Neural cell (in vitro differentiated cells): ENCODE measurements at regions not wholly inside any gene's neighbourhood (a gene's known extent, or its start where the extent isn't known, plus 50 kb on each side); places are given as distances from the start of the nearest gene placed in this dataset.
A peak's percentile ranks its signal among the peaks of the same experiment; 100 is the strongest.
"Not testable (repeated sequence)": the region's sequence is repeated elsewhere in the genome, so short reads cannot be mapped to it uniquely, and the experiment has no call there.

Source experiments
- H2AFZ ChIP-seq: fragments of 200-600, 300-800 bp; sonication (generic), shearing (Covaris generic); 2 replicates; pipeline ENCODE4 v1.6.0; 2014; ENCODE audit warnings: low read depth, mild to moderate bottlenecking, antibody characterized with exemption, low read length, moderate library complexity
- H3F3A ChIP-seq: fragments of 200-600 bp; shearing (Covaris generic); 2 replicates; pipeline ENCODE4 v1.6.1; 2016; ENCODE audit warnings: mild to moderate bottlenecking, moderate library complexity, mixed read lengths, antibody characterized with exemption, low read length; ENCODE audit not compliant: insufficient read depth, poor library complexity, severe bottlenecking
- H3K27ac ChIP-seq: fragments of 200-600, 300-800 bp; sonication (generic), shearing (Covaris generic); 2 replicates; pipeline ENCODE4 v1.5.1; 2014; ENCODE audit warnings: mild to moderate bottlenecking, low read length, moderate library complexity
- H3K27me3 ChIP-seq: fragments of 300-800, 200-600 bp; sonication (generic), shearing (Covaris generic); 2 replicates; pipeline ENCODE4 v1.6.0; 2014; ENCODE audit warnings: mild to moderate bottlenecking, low read depth, low read length, moderate library complexity; ENCODE audit not compliant: insufficient read depth
- H3K36me3 ChIP-seq: fragments of 300-800, 200-600 bp; sonication (generic), shearing (Covaris generic); 2 replicates; pipeline ENCODE4 v1.5.1; 2014; ENCODE audit warnings: mild to moderate bottlenecking, antibody characterized with exemption, low read length, moderate library complexity; ENCODE audit not compliant: insufficient read depth
- H3K4me2 ChIP-seq: fragments of 300-800, 200-600 bp; sonication (generic), shearing (Covaris generic); 2 replicates; pipeline ENCODE4 v1.6.0; 2014; ENCODE audit warnings: mild to moderate bottlenecking, low read length
- H3K4me3 ChIP-seq: fragments of 300-800, 200-600 bp; sonication (generic), shearing (Covaris generic); 2 replicates; pipeline ENCODE4 v1.5.1; 2014; ENCODE audit warnings: mild to moderate bottlenecking, low read length, moderate library complexity
- H3K79me2 ChIP-seq: fragments of 200-600 bp; shearing (Covaris generic); replicated peaks from 2 replicates; pipeline ENCODE4 v1.6.0; 2014; ENCODE audit warnings: mild to moderate bottlenecking, low read length, moderate library complexity; ENCODE audit not compliant: insufficient read depth
- H3K9ac ChIP-seq: fragments of 300-800, 200-600 bp; sonication (generic), shearing (Covaris generic); 2 replicates; pipeline ENCODE4 v1.6.1; 2016; ENCODE audit warnings: mild to moderate bottlenecking, low read length, mixed read lengths
- H3K9me2 ChIP-seq: fragments of 200-600 bp; shearing (Covaris generic); 2 replicates; pipeline ENCODE4 v1.6.1; 2016; ENCODE audit warnings: mild to moderate bottlenecking, low read length, mixed read lengths; ENCODE audit not compliant: insufficient read depth
- H3K9me3 ChIP-seq: fragments of 200-600, 300-800 bp; sonication (generic), shearing (Covaris generic); 2 replicates; pipeline ENCODE4 v1.6.1; 2016; ENCODE audit warnings: mild to moderate bottlenecking, mixed run types, low read length, moderate library complexity, mixed read lengths
- H4K20me1 ChIP-seq: fragments of 200-600 bp; shearing (Covaris generic); 2 replicates; pipeline ENCODE4 v1.6.1; 2016; ENCODE audit warnings: mild to moderate bottlenecking, mixed run types; ENCODE audit not compliant: insufficient read depth
- CTCF ChIP-seq: fragments of 450-650 bp; IDR thresholded peaks from 2 replicates; pipeline ENCODE4 v1.5.1; 2014; ENCODE audit warnings: antibody characterized with exemption, mild to moderate bottlenecking, moderate library complexity; ENCODE audit not compliant: poor library complexity, severe bottlenecking
- EP300 ChIP-seq: fragments of 450-650 bp; conservative IDR thresholded peaks from 2 replicates; pipeline ENCODE4 v1.6.1; 2014; ENCODE audit warnings: antibody characterized with exemption, mild to moderate bottlenecking, moderate library complexity; ENCODE audit not compliant: poor library complexity, severe bottlenecking
- EZH2 ChIP-seq: fragments of 200-600, 300-800 bp; shearing (Covaris generic), sonication (generic); IDR thresholded peaks from 2 replicates; pipeline ENCODE4 v1.6.1; 2014; ENCODE audit warnings: antibody characterized with exemption, low read length, borderline replicate concordance, mild to moderate bottlenecking; ENCODE audit not compliant: insufficient read depth, poor library complexity, severe bottlenecking
- MXI1 ChIP-seq: fragments of 450-650 bp; conservative IDR thresholded peaks from 2 replicates; pipeline ENCODE4 v1.6.1; 2014; ENCODE audit warnings: antibody characterized with exemption, mild to moderate bottlenecking; ENCODE audit not compliant: poor library complexity, severe bottlenecking
- POLR2AphosphoS5 ChIP-seq: IDR thresholded peaks from 2 replicates; pipeline ENCODE4 v1.6.1; 2012
- RAD21 ChIP-seq: fragments of 450-650 bp; conservative IDR thresholded peaks from 2 replicates; pipeline ENCODE4 v1.6.1; 2014; ENCODE audit warnings: antibody characterized with exemption, mild to moderate bottlenecking, moderate library complexity
- REST ChIP-seq: IDR thresholded peaks from 2 replicates; pipeline ENCODE4 v1.6.1; 2012; ENCODE audit warnings: borderline replicate concordance
- SMC3 ChIP-seq: fragments of 450-650 bp; conservative IDR thresholded peaks from 2 replicates; pipeline ENCODE4 v1.6.1; 2014; ENCODE audit warnings: antibody characterized with exemption, mild to moderate bottlenecking, moderate library complexity; ENCODE audit not compliant: poor library complexity
- TAF1 ChIP-seq: IDR thresholded peaks from 2 replicates; pipeline ENCODE4 v1.6.1; 2012; ENCODE audit warnings: low read depth

- Histone ChIP-seq H3K4me2 (peak overlapping the region; percentile 72), H4K20me1 (no peaks in the 10 kb centered on the region), H3K9ac (peak overlapping the region; percentile 88), H3K36me3 (no peaks in the 10 kb centered on the region), H3K27me3 (no peaks in the 10 kb centered on the region), H3K27ac (peak overlapping the region; percentile 65), H3F3A (no peaks in the 10 kb centered on the region), H3K9me2 (no peaks in the 10 kb centered on the region), H3K4me3 (peak overlapping the region; percentile 72), H3K9me3 (no peaks in the 10 kb centered on the region), H2AFZ (peak overlapping the region; percentile 90), H3K79me2 (no peaks in the 10 kb centered on the region)
- TF ChIP-seq REST = no peak
- no peak for TF ChIP-seq RAD21
- no peak for TF ChIP-seq CTCF
- TF ChIP-seq EZH2 = no peak
- TF ChIP-seq MXI1 = no peak
- TF ChIP-seq POLR2AphosphoS5 = no peak
- no peak for TF ChIP-seq TAF1
- TF ChIP-seq SMC3 = no peak
- TF ChIP-seq EP300 = no peak
These were observed 102.8 kb upstream of the ZNF438 start for GRCh38 chr10:31134311-31134952.

GRCh38 chr10:31135171-31135570, 103.5 kb upstream of the ZNF438 start:
- Histone ChIP-seq H3K36me3 (no peaks in the 10 kb centered on the region), H3K79me2 (no peaks in the 10 kb centered on the region), H3K9me3 (no peaks in the 10 kb centered on the region), H3F3A (no peaks in the 10 kb centered on the region), H3K27me3 (no peaks in the 10 kb centered on the region), H3K9me2 (no peaks in the 10 kb centered on the region), H3K27ac (no peak overlapping the region), H3K4me2 (no peak overlapping the region), H3K9ac (no peak overlapping the region), H3K4me3 (peak overlapping the region; percentile 72), H2AFZ (no peak overlapping the region), H4K20me1 (no peaks in the 10 kb centered on the region)
- no peak for TF ChIP-seq MXI1
- no peak for TF ChIP-seq TAF1

- not testable (repeated sequence) for H2AFZ ChIP-seq, H3K9me2 ChIP-seq, H4K20me1 ChIP-seq, H3K9ac ChIP-seq, H3K36me3 ChIP-seq, H3K4me2 ChIP-seq, H3K27ac ChIP-seq, H3K9me3 ChIP-seq, H3K27me3 ChIP-seq, H3F3A ChIP-seq, H3K79me2 ChIP-seq, H3K4me3 ChIP-seq
These were observed 104.1 kb upstream of the ZNF438 start for GRCh38 chr10:31135791-31136190.
